SJCRH30 (cell line): ENCODE measurements at regions not wholly inside any gene's neighbourhood (a gene's known extent, or its start where the extent isn't known, plus 50 kb on each side); places are given as distances from the start of the nearest gene placed in this dataset.

Experiments
- DNase-seq, 2 experiments: peaks; one replicate each; pipeline ENCODE4 v3.0.0-alpha.2; 2015 to 2020
- H3K27ac ChIP-seq: fragments of 250-450 bp; sonication (Bioruptor Pico); 2 replicates; pipeline ENCODE4 v1.5.1; 2020; ENCODE audit warnings: mild to moderate bottlenecking, moderate library complexity
- H3K27me3 ChIP-seq: fragments of 250-450 bp; sonication (Bioruptor Pico); 2 replicates; pipeline ENCODE4 v1.5.1; 2020; ENCODE audit warnings: mild to moderate bottlenecking, moderate library complexity
- H3K36me3 ChIP-seq: fragments of 250-450 bp; sonication (Bioruptor Pico); 2 replicates; pipeline ENCODE4 v1.5.1; 2020; ENCODE audit warnings: mild to moderate bottlenecking, moderate library complexity
- H3K4me1 ChIP-seq: fragments of 250-450 bp; sonication (Bioruptor Pico); 2 replicates; pipeline ENCODE4 v1.5.1; 2020; ENCODE audit warnings: mild to moderate bottlenecking, moderate library complexity
- H3K4me3 ChIP-seq: fragments of 250-450 bp; sonication (Bioruptor Pico); 2 replicates; pipeline ENCODE4 v1.5.1; 2020; ENCODE audit warnings: mild to moderate bottlenecking, moderate library complexity
- H3K9me3 ChIP-seq: fragments of 250-450 bp; sonication (Bioruptor Pico); replicated peaks from 2 replicates; pipeline ENCODE4 v1.5.1; 2020; ENCODE audit warnings: mild to moderate bottlenecking, moderate library complexity

DNA sequence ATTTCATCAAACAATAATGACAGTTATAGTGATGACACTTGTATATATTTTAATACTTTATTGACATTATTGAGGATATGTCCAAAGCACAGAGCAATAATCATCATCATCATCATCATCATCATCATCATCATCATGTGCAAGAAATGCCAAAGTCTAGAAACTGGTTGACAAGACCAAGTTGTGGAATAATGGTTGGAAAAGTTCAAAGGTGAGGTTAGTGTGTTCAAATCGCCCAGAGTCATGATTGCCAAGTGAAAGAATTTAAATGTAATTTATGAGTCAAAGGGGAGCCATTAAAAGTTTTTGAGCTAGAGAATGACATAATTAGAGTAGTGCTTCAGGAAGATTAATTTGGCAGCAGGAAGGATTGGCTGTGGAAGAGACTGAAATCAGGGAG lies 852.4 kb downstream of the SORCS1 start:
- H3K36me3 ChIP-seq: no peaks in the 10 kb centered on the region
- H3K27me3 ChIP-seq: no peaks in the 10 kb centered on the region
- no peaks in the 10 kb centered on the region; the same call in 1 of the 2 replicates for H3K4me1 ChIP-seq
- no peak for DNase-seq
- H3K4me3 ChIP-seq: no peak overlapping the region
- no peak overlapping the region for H3K27ac ChIP-seq
- no peaks in the 10 kb centered on the region for H3K9me3 ChIP-seq

GRCh38 chr10:106311590-106311989 lies 852.9 kb downstream of the SORCS1 start:
- H3K9me3 ChIP-seq: no peaks in the 10 kb centered on the region
- no peak overlapping the region for H3K27ac ChIP-seq
- H3K4me1 ChIP-seq: no peaks in the 10 kb centered on the region; the same call in 1 of the 2 replicates
- DNase-seq: peak; percentile 22 to 51
- no peaks in the 10 kb centered on the region for H3K36me3 ChIP-seq
- no peaks in the 10 kb centered on the region for H3K27me3 ChIP-seq
- no peak overlapping the region for H3K4me3 ChIP-seq

- Histone ChIP-seq H3K27me3 (no peaks in the 10 kb centered on the region), H3K27ac (no peak overlapping the region), H3K9me3 (no peaks in the 10 kb centered on the region), H3K4me3 (no peak overlapping the region), H3K4me1 (no peaks in the 10 kb centered on the region; the same call in 1 of the 2 replicates), H3K36me3 (no peaks in the 10 kb centered on the region)
- no peak for DNase-seq
Observed at GRCh38 chr10:106310596-106310995, 853.9 kb downstream of the SORCS1 start.

- Histone ChIP-seq H3K27ac (no peak overlapping the region), H3K4me1 (no peaks in the 10 kb centered on the region; the same call in 1 of the 2 replicates), H3K36me3 (no peaks in the 10 kb centered on the region), H3K4me3 (no peak overlapping the region), H3K27me3 (no peaks in the 10 kb centered on the region), H3K9me3 (no peaks in the 10 kb centered on the region)
- no peak for DNase-seq
Observed at GRCh38 chr10:106309376-106309775, 855.1 kb downstream of the SORCS1 start.

- no peaks in the 10 kb centered on the region; the same call in 1 of the 2 replicates for H3K4me1 ChIP-seq
- no peaks in the 10 kb centered on the region for H3K9me3 ChIP-seq
- no peak overlapping the region for H3K4me3 ChIP-seq
- no peak overlapping the region for H3K27ac ChIP-seq
- DNase-seq: no peak
- no peaks in the 10 kb centered on the region for H3K36me3 ChIP-seq
- H3K27me3 ChIP-seq: no peaks in the 10 kb centered on the region
Observed at GRCh38 chr10:106308284-106308683, 856.2 kb downstream of the SORCS1 start.

DNA sequence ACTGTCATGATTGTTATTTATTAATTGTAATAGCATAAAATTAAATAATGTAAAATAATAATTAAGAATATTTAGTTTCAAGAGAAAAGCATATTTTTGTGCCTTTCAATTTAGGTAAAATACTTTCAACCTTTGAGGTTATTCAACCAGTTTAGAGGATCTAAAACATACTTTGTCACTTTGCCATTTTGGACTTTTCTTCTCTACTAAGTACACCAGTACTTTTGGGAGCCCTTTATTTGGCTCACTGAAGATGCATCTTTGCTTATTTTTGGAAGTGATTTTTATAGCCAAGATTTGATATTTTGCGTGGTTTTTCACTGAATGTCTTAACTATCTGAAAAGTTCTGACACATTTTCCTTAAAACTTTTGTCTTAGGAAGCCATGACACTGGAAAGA lies 860.5 kb downstream of the SORCS1 start:
- Histone ChIP-seq H3K4me1 (no peaks in the 10 kb centered on the region), H3K9me3 (no peaks in the 10 kb centered on the region), H3K36me3 (no peaks in the 10 kb centered on the region), H3K27me3 (peaks cover 8% of the 10 kb centered on the region; the same call in 1 of the 2 replicates), H3K4me3 (no peak overlapping the region), H3K27ac (no peak overlapping the region)
- no peak for DNase-seq

DNA sequence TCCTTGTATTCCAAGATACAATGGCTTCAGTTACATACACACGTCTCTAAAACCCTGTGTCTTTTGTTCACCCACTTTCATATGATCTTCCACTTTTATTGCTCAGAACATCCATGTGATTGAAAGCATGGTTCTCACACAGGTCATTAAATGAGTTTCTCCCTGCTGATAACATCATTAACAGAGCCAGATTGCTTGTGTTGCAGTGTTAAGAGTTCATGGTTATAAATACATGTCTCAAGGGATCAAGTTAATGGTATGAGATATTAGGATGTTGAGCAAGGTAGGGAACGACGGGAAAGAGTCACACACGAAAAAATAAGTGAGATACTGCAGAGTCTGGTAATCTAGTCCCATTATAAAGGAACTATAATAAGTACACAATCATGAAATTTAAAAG lies 861.5 kb downstream of the SORCS1 start:
- no peaks in the 10 kb centered on the region for H3K36me3 ChIP-seq
- no peak overlapping the region for H3K27ac ChIP-seq
- H3K9me3 ChIP-seq: no peaks in the 10 kb centered on the region
- H3K4me3 ChIP-seq: no peak overlapping the region
- no peaks in the 10 kb centered on the region for H3K4me1 ChIP-seq
- DNase-seq: no peak
- H3K27me3 ChIP-seq: peaks cover 8% of the 10 kb centered on the region; the same call in 1 of the 2 replicates

- Histone ChIP-seq H3K27ac (no peak overlapping the region), H3K27me3 (peaks cover 8% of the 10 kb centered on the region; the same call in 1 of the 2 replicates), H3K36me3 (no peaks in the 10 kb centered on the region), H3K4me3 (no peak overlapping the region), H3K9me3 (no peaks in the 10 kb centered on the region), H3K4me1 (no peaks in the 10 kb centered on the region)
- DNase-seq: no peak
Observed at GRCh38 chr10:106301146-106301545, 863.4 kb downstream of the SORCS1 start.

DNA sequence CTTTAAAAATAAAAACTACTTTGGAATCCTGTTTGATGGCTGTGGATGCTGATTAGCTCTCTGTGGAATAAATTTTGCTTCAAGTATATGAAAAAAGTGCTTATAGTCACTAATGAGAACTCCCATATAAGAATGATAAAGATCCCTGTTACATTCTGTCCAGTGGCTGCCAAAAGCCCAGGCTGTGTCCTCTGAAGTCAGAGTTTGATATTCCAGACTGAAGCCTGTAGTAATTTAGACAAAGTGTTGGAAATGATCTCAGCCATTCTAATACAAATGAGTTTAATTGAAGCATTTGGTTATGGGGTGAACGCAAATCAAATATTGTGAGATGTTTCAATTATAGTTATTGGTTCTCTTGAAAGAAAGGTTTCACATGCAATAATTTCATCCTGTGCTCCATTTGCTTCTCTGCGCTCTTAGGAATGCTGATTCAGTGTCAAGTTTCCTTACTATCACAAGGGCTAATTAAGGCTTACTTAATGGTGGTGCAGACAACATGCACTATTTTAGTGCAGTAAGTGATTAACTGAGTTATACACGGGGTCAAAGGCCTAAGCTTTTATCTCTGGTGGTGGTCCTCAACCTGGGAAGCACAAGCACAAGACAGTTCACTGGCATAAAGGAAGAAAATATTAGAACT lies 867.6 kb downstream of the SORCS1 start:
- H3K9me3 ChIP-seq: no peaks in the 10 kb centered on the region

GRCh38 chr10:106284802-106285587 lies 879.5 kb downstream of the SORCS1 start:
- no peak overlapping the region for H3K4me3 ChIP-seq
- H3K36me3 ChIP-seq: no peaks in the 10 kb centered on the region
- H3K27me3 ChIP-seq: no peaks in the 10 kb centered on the region
- no peak overlapping the region for H3K27ac ChIP-seq
- H3K4me1 ChIP-seq: no peaks in the 10 kb centered on the region
- no peak for DNase-seq
- no peaks in the 10 kb centered on the region for H3K9me3 ChIP-seq

More for the DNA sequence above, 867.6 kb downstream of the SORCS1 start:
- no peak for DNase-seq
- no peaks in the 10 kb centered on the region for H3K4me1 ChIP-seq
- no peak overlapping the region for H3K27ac ChIP-seq
- H3K36me3 ChIP-seq: no peaks in the 10 kb centered on the region
- H3K27me3 ChIP-seq: no peaks in the 10 kb centered on the region
- no peak overlapping the region for H3K4me3 ChIP-seq

DNA sequence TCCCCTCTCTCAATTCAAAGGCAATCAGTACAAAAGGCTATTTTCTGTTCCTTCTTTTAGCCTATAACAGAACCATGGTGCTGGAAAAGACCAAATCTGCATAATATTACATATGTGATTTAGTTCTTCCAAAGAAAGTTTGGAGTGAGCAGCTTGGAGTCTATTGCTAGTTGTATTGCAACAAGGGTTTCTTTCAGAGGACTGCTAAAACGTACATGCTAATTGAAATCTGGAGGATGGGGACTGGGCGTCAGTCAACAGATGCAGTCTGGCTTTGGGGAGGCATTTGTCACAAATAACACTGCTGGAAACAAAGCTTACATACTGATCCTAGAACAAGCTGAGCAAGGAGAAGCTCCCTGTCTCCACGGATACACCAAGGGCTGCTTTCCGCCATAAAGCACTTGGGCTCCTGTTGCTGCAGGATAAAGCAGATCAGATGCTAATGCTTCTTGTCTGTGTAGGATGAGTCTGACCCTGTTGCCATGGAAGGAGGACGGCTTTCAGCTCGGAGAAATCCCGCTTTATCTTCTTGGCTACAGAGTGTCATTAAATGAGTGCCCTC lies 883.5 kb downstream of the SORCS1 start:
- H3K27me3 ChIP-seq: no peaks in the 10 kb centered on the region
- DNase-seq: no peak
- no peaks in the 10 kb centered on the region for H3K4me1 ChIP-seq
- H3K9me3 ChIP-seq: no peaks in the 10 kb centered on the region
- H3K27ac ChIP-seq: no peak overlapping the region
- no peaks in the 10 kb centered on the region for H3K36me3 ChIP-seq
- no peak overlapping the region for H3K4me3 ChIP-seq

- Histone ChIP-seq H3K27ac (no peak overlapping the region), H3K4me1 (no peaks in the 10 kb centered on the region), H3K27me3 (no peaks in the 10 kb centered on the region), H3K9me3 (no peaks in the 10 kb centered on the region), H3K4me3 (no peak overlapping the region), H3K36me3 (no peaks in the 10 kb centered on the region)
- peak in 1 of 2 experiments; percentile 7 for DNase-seq
Observed at GRCh38 chr10:106278383-106278782, 886.1 kb downstream of the SORCS1 start.

- no peak for DNase-seq
- Histone ChIP-seq H3K9me3 (no peaks in the 10 kb centered on the region), H3K4me3 (no peak overlapping the region), H3K36me3 (no peaks in the 10 kb centered on the region), H3K27ac (no peak overlapping the region), H3K27me3 (0 out of 2 replicates have a peak, but pooled peaks cover 3% of the 10 kb centered on the region), H3K4me1 (no peaks in the 10 kb centered on the region)
Observed at GRCh38 chr10:106271237-106271636, 893.3 kb downstream of the SORCS1 start.

- Histone ChIP-seq H3K36me3 (no peaks in the 10 kb centered on the region), H3K4me3 (no peak overlapping the region), H3K9me3 (no peaks in the 10 kb centered on the region), H3K4me1 (no peaks in the 10 kb centered on the region), H3K27me3 (0 out of 2 replicates have a peak, but pooled peaks cover 3% of the 10 kb centered on the region), H3K27ac (no peak overlapping the region)
- no peak for DNase-seq
Observed at GRCh38 chr10:106268000-106268399, 896.5 kb downstream of the SORCS1 start.

DNA sequence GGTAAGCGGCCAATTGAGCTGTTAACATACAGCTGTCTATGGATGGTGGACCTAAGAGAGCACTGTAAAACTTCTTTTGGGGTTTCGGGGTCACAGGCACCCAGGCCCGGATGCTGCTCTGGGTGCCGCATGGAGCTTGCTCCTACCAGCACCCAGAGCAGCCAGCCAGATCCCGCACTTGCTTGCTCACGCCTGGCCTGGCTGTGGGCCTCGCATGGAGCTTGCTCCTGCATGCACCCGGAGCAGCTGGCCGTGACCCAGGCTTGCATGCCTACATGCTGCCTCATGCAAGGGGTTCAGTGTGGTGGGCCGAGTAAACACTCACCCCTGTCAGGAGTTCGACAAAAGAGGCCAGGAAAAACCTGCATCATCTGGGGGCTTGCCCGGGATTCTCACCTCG lies 896.9 kb downstream of the SORCS1 start:
- Histone ChIP-seq H3K9me3 (no peaks in the 10 kb centered on the region), H3K27ac (no peak overlapping the region), H3K36me3 (no peaks in the 10 kb centered on the region), H3K4me3 (no peak overlapping the region), H3K27me3 (0 out of 2 replicates have a peak, but pooled peaks cover 3% of the 10 kb centered on the region), H3K4me1 (no peaks in the 10 kb centered on the region)
- DNase-seq: no peak
